ENCODE measurements at regions not wholly inside any gene's neighbourhood (a gene's known extent, or its start where the extent isn't known, plus 50 kb on each side); places are given as distances from the start of the nearest gene placed in this dataset.

DNA sequence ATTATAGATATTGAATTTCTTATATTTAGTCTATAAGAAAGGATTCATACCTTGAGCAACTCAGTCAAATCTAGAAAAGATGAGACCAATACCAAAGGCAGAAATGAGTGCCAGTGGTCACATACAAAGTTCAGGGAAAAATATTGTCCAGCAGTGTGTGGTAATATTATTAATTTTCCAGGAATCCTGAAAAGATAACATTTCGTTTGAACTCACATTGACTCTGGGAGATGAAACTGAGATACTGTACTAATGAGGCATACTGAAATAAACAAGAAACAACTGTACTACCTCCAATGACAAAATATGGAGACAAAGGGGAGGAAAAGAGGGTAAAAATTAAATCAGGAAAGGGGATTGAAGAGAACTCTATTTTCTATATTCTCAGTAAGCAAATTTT is 212.4 kb downstream of the TRAM1L1 start:
- TF ChIP-seq, protein P1, sequence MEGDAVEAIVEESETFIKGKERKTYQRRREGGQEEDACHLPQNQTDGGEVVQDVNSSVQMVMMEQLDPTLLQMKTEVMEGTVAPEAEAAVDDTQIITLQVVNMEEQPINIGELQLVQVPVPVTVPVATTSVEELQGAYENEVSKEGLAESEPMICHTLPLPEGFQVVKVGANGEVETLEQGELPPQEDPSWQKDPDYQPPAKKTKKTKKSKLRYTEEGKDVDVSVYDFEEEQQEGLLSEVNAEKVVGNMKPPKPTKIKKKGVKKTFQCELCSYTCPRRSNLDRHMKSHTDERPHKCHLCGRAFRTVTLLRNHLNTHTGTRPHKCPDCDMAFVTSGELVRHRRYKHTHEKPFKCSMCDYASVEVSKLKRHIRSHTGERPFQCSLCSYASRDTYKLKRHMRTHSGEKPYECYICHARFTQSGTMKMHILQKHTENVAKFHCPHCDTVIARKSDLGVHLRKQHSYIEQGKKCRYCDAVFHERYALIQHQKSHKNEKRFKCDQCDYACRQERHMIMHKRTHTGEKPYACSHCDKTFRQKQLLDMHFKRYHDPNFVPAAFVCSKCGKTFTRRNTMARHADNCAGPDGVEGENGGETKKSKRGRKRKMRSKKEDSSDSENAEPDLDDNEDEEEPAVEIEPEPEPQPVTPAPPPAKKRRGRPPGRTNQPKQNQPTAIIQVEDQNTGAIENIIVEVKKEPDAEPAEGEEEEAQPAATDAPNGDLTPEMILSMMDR (IDR thresholded peaks at IDR 0.05) = no peak
- TF ChIP-seq EP300 (IDR thresholded peaks at IDR 0.05) (no peak), POLR2A (IDR thresholded peaks at IDR 0.05) (no peak)

All from suprapubic skin (tissue), 3 donors.